CD4-positive, alpha-beta memory T cell (primary cell): ENCODE measurements at regions not wholly inside any gene's neighbourhood (a gene's known extent, or its start where the extent isn't known, plus 50 kb on each side); places are given as distances from the start of the nearest gene placed in this dataset.
"Not testable (repeated sequence)": the region's sequence is repeated elsewhere in the genome, so short reads cannot be mapped to it uniquely, and the experiment has no call there.

ENCODE experiments used
- CTCF ChIA-PET: fragments of 350-600 bp; sonication (Branson Sonifier 250); formaldehyde crosslinking; loops from one replicate; lab custom pipeline; 2021; ENCODE audit warnings: inconsistent platforms; ENCODE audit not compliant: partially characterized antibody; lab: Charles Lee
- POLR2A ChIA-PET: fragments of 350-600 bp; sonication (Branson Sonifier 250); formaldehyde crosslinking; loops from one replicate; lab custom pipeline; 2021; ENCODE audit not compliant: partially characterized antibody; lab: Charles Lee
- DNase-seq, 5 donors: peaks; one replicate each; pipeline versions ENCODE4 v3.0.0 to v3.0.0-alpha.2; 2020 to 2022; ENCODE audit warnings: mixed read lengths in 1 of 5
- H3K27ac ChIP-seq: one replicate; pipeline ENCODE4 v1.7.0; 2013; ENCODE audit warnings: low read depth, low read length
- H3K27me3 ChIP-seq: 2 replicates; pipeline ENCODE4 v1.7.0; 2013; ENCODE audit warnings: mild to moderate bottlenecking, low read length, moderate library complexity; ENCODE audit not compliant: insufficient read depth
- H3K36me3 ChIP-seq: 2 replicates; pipeline ENCODE4 v1.7.0; 2013; ENCODE audit warnings: mild to moderate bottlenecking, low read length, moderate library complexity; ENCODE audit not compliant: insufficient read depth
- H3K4me1 ChIP-seq: 2 replicates; pipeline ENCODE4 v1.7.0; 2013; ENCODE audit warnings: mild to moderate bottlenecking, low read length, moderate library complexity; ENCODE audit not compliant: insufficient read depth
- H3K4me3 ChIP-seq, 2 donors: one replicate each; pipeline ENCODE4 v1.7.0; 2013; ENCODE audit warnings: low read length in 2 of 2, mild to moderate bottlenecking in 1 of 2
- H3K9me3 ChIP-seq, 2 donors: one replicate each; pipeline ENCODE4 v1.7.0; 2013; ENCODE audit warnings: low read length in 2 of 2, control low read depth in 1 of 2; ENCODE audit not compliant: control insufficient read depth in 1 of 2
- H3K27ac Mint-ChIP-seq, 7 donors: one replicate each; pipeline ENCODE4 v1.8.0; 2020 to 2021; ENCODE audit warnings: mixed read lengths in 7 of 7, mild to moderate bottlenecking in 6 of 7, inconsistent platforms in 3 of 7, moderate library complexity in 3 of 7
- H3K27me3 Mint-ChIP-seq, 2 donors: one replicate each; pipeline ENCODE4 v1.8.0; 2020 to 2021; ENCODE audit warnings: mixed read lengths in 2 of 2
- H3K36me3 Mint-ChIP-seq, 2 donors: one replicate each; pipeline ENCODE4 v1.8.0; 2020 to 2021; ENCODE audit warnings: mixed read lengths in 2 of 2, inconsistent platforms in 1 of 2, mild to moderate bottlenecking in 1 of 2
- H3K4me1 Mint-ChIP-seq, 4 donors: one replicate each; pipeline ENCODE4 v1.8.0; 2020 to 2021; ENCODE audit warnings: mixed read lengths in 4 of 4, mild to moderate bottlenecking in 1 of 4
- H3K4me3 Mint-ChIP-seq, 8 donors: one replicate each; pipeline ENCODE4 v1.8.0; 2020 to 2021; ENCODE audit warnings: mixed read lengths in 8 of 8, mild to moderate bottlenecking in 7 of 8, moderate library complexity in 6 of 8, inconsistent platforms in 3 of 8
- H3K9me3 Mint-ChIP-seq, 8 donors: one replicate each; pipeline ENCODE4 v1.8.0; 2020 to 2021; ENCODE audit warnings: mixed read lengths in 8 of 8, mild to moderate bottlenecking in 5 of 8, inconsistent platforms in 3 of 8, moderate library complexity in 1 of 8
- intact Hi-C: fragments of 100-400 bp; cut with micrococcal nuclease; formaldehyde crosslinking; loops from one replicate; pipeline ENCODE4 v1.15.1; 2023

GRCh38 chr14:45798659-45799058 is 545.7 kb upstream of the MIS18BP1 start:
- intact Hi-C loops, result no loop called here
- H3K36me3 ChIP-seq, result no peaks in the 10 kb centered on the region
- DNase-seq, result no peak
- Mint-ChIP-seq H3K27ac (no peak overlapping the region), H3K9me3 (peaks cover 0 to 13% (median 5%) of the 10 kb centered on the region in 8 donors), H3K4me3 (no peak overlapping the region), H3K36me3 (no peaks in the 10 kb centered on the region), H3K4me1 (no peaks in the 10 kb centered on the region), H3K27me3 (no peaks in the 10 kb centered on the region)
- no peaks in the 10 kb centered on the region for H3K9me3 ChIP-seq
- no peaks in the 10 kb centered on the region for H3K27me3 ChIP-seq
- POLR2A ChIA-PET, result no interaction called here
- no peaks in the 10 kb centered on the region for H3K4me1 ChIP-seq
- CTCF ChIA-PET, result no interaction called here
- no peak overlapping the region for H3K4me3 ChIP-seq
- H3K27ac ChIP-seq, result no peak overlapping the region

- POLR2A ChIA-PET, H3K4me3 Mint-ChIP-seq, H3K4me1 Mint-ChIP-seq, H3K27me3 Mint-ChIP-seq, H3K4me1 ChIP-seq, H3K9me3 ChIP-seq, CTCF ChIA-PET, H3K27me3 ChIP-seq, H3K27ac Mint-ChIP-seq, intact Hi-C loops, DNase-seq, H3K36me3 Mint-ChIP-seq, H3K36me3 ChIP-seq, H3K4me3 ChIP-seq, H3K27ac ChIP-seq: not testable (repeated sequence)
- peaks cover 0 to 13% (median 4%) of the 10 kb centered on the region in 8 donors for H3K9me3 Mint-ChIP-seq
Observed at GRCh38 chr14:45796006-45796405, 543.0 kb upstream of the MIS18BP1 start.

DNA sequence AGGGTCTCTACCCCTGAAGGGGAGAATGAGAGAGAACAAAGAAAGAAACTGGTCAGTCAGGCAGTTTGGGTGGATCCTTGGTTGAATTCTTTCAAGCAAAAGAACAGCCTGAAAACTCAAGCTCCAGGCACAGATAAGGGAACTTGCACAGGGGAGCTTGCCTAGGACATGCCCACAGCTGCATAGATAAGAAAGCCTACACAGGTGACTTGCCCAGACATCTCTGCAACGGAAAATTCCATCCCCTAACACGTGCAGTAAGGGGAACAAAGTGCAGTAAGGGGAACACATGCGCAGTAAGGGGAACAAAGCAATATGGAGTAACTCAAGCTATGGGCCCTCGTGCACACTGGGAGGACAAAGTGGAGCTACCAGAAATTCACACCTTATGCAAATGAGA is 540.1 kb upstream of the MIS18BP1 start:
- H3K9me3 Mint-ChIP-seq, result peaks cover 2 to 24% (median 7%) of the 10 kb centered on the region in 8 donors
- Histone ChIP-seq H3K27ac (no peak overlapping the region), H3K4me3 (no peak overlapping the region), H3K4me1 (no peaks in the 10 kb centered on the region), H3K27me3 (no peaks in the 10 kb centered on the region), H3K9me3 (no peaks in the 10 kb centered on the region), H3K36me3 (no peaks in the 10 kb centered on the region)
- CTCF ChIA-PET, result no interaction called here
- no peak overlapping the region for H3K4me3 Mint-ChIP-seq
- no peaks in the 10 kb centered on the region for H3K27me3 Mint-ChIP-seq
- no peaks in the 10 kb centered on the region for H3K36me3 Mint-ChIP-seq
- intact Hi-C loops, result no loop called here
- H3K4me1 Mint-ChIP-seq, result no peaks in the 10 kb centered on the region
- no peak for DNase-seq
- H3K27ac Mint-ChIP-seq, result no peak overlapping the region
- POLR2A ChIA-PET, result no interaction called here

- Histone ChIP-seq H3K4me1 (no peaks in the 10 kb centered on the region), H3K27me3 (no peaks in the 10 kb centered on the region), H3K36me3 (no peaks in the 10 kb centered on the region), H3K27ac (no peak overlapping the region), H3K4me3 (no peak overlapping the region), H3K9me3 (no peaks in the 10 kb centered on the region)
- ChIA-PET CTCF (no interaction called here), POLR2A (no interaction called here)
- DNase-seq, result no peak
- Mint-ChIP-seq H3K36me3 (no peaks in the 10 kb centered on the region), H3K27me3 (no peaks in the 10 kb centered on the region), H3K4me3 (no peak overlapping the region), H3K9me3 (peaks cover 4 to 28% (median 19%) of the 10 kb centered on the region in 8 donors), H3K4me1 (no peaks in the 10 kb centered on the region), H3K27ac (no peak overlapping the region)
- intact Hi-C loops, result no loop called here
Observed at GRCh38 chr14:45790293-45790692, 537.3 kb upstream of the MIS18BP1 start.

DNA sequence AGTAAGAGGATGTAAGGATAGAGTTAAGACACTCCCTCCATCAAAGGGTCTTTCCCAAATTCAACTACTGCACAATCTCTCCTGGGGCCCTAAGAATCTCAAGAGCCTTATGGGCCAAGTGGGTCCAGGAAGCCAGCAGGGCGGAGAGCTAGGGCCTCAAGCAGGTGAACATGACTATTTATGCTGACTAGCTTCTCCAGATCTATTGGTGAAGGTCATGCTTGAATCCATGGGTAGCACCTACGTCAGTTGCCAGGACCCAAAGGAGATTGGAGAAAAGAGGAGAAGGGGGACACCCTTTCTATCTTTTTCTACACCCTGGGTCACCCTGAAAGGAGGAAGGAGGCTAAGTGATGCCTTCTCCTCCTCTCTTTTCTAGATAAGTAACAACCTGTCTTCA is 534.2 kb upstream of the MIS18BP1 start:
- Mint-ChIP-seq H3K27me3 (no peaks in the 10 kb centered on the region), H3K4me3 (no peak overlapping the region), H3K27ac (no peak overlapping the region), H3K4me1 (no peaks in the 10 kb centered on the region), H3K36me3 (peaks cover 0 to 1% of the 10 kb centered on the region in 2 donors), H3K9me3 (peaks cover 7 to 55% (median 29%) of the 10 kb centered on the region in 8 donors)
- no peak for DNase-seq
- intact Hi-C loops, result no loop called here
- Histone ChIP-seq H3K27ac (no peak overlapping the region), H3K4me1 (no peaks in the 10 kb centered on the region), H3K27me3 (no peaks in the 10 kb centered on the region), H3K36me3 (no peaks in the 10 kb centered on the region), H3K9me3 (no peaks in the 10 kb centered on the region), H3K4me3 (no peak overlapping the region)
- ChIA-PET POLR2A (no interaction called here), CTCF (no interaction called here)

DNA sequence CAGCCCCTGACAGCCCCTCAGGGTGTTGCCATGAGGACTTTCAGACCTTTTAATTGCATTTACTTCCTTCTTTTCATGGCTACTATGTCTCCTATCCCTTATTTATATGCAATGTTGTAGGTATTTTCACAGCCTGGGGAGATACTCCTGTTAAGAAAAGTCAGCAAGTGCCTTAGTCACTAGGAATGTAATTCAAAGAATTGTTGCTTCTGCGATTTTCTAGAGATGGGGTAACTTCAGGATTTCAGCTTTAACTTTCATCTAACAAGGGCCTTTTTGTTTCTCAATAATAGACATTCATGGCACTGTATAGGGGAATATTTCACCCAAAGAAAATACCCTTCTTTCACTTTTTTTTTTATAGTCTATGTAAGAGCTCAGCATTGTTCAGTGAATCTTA is 533.3 kb upstream of the MIS18BP1 start:
- Mint-ChIP-seq H3K27me3 (no peaks in the 10 kb centered on the region), H3K27ac (no peak overlapping the region), H3K4me3 (no peak overlapping the region), H3K4me1 (no peaks in the 10 kb centered on the region), H3K36me3 (peaks cover 0 to 1% of the 10 kb centered on the region in 2 donors), H3K9me3 (peaks cover 9 to 53% (median 35%) of the 10 kb centered on the region in 8 donors)
- Histone ChIP-seq H3K27ac (no peak overlapping the region), H3K4me1 (no peaks in the 10 kb centered on the region), H3K36me3 (no peaks in the 10 kb centered on the region), H3K27me3 (no peaks in the 10 kb centered on the region), H3K4me3 (no peak overlapping the region), H3K9me3 (no peaks in the 10 kb centered on the region)
- no peak for DNase-seq
- ChIA-PET POLR2A (no interaction called here), CTCF (no interaction called here)
- intact Hi-C loops, result no loop called here

GRCh38 chr14:45785240-45785639 is 532.2 kb upstream of the MIS18BP1 start:
- CTCF ChIA-PET, result no interaction called here
- Mint-ChIP-seq H3K36me3 (peaks cover 0 to 1% of the 10 kb centered on the region in 2 donors), H3K9me3 (peaks cover 9 to 57% (median 38%) of the 10 kb centered on the region in 8 donors), H3K27ac (no peak overlapping the region), H3K4me1 (no peaks in the 10 kb centered on the region), H3K4me3 (no peak overlapping the region), H3K27me3 (no peaks in the 10 kb centered on the region)
- no peaks in the 10 kb centered on the region for H3K36me3 ChIP-seq
- no peak overlapping the region for H3K27ac ChIP-seq
- H3K4me3 ChIP-seq, result no peak overlapping the region
- no peaks in the 10 kb centered on the region for H3K9me3 ChIP-seq
- no peak for DNase-seq
- H3K27me3 ChIP-seq, result no peaks in the 10 kb centered on the region
- POLR2A ChIA-PET, result no interaction called here
- no peaks in the 10 kb centered on the region for H3K4me1 ChIP-seq
- intact Hi-C loops, result no loop called here

DNA sequence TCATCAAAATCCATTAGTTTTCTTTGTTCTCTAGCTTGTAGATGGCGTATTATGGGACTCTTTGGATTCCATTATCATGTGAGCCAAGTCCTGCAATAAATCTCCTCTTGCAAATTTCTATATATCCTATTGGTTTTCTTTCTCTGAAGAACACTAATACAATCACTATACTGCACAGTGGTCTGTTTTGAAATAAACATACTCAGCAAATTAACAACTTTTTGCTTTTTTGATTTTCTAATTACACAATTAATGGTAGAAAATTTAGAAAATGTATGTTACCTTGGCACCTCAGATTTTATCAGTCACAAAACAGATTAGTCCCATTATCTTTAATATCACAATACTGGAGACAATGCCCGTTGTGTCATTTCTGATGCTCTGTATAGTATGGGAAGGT is 513.2 kb upstream of the MIS18BP1 start:
- Mint-ChIP-seq H3K27me3 (no peaks in the 10 kb centered on the region), H3K36me3 (no peaks in the 10 kb centered on the region), H3K27ac (no peak overlapping the region), H3K4me3 (no peak overlapping the region), H3K4me1 (no peaks in the 10 kb centered on the region), H3K9me3 (peaks cover 0 to 20% (median 8%) of the 10 kb centered on the region in 8 donors)
- no peaks in the 10 kb centered on the region for H3K36me3 ChIP-seq
- POLR2A ChIA-PET, result no interaction called here
- H3K4me1 ChIP-seq, result no peaks in the 10 kb centered on the region
- no peaks in the 10 kb centered on the region for H3K9me3 ChIP-seq
- H3K27me3 ChIP-seq, result no peaks in the 10 kb centered on the region
- H3K4me3 ChIP-seq, result no peak overlapping the region
- intact Hi-C loops, result no loop called here
- no peak for DNase-seq
- H3K27ac ChIP-seq, result no peak overlapping the region
- CTCF ChIA-PET, result no interaction called here
